Activated CD4-positive, alpha-beta T cell treated with anti-CD3 and anti-CD28 coated beads, Interleukin-2, amount 50 U/mL, for 24 hours (primary cell): ENCODE measurements at regions not wholly inside any gene's neighbourhood (a gene's known extent, or its start where the extent isn't known, plus 50 kb on each side); places are given as distances from the start of the nearest gene placed in this dataset.

ENCODE experiments used
- DNase-seq, 2 donors: peaks; one replicate each; pipeline ENCODE4 v3.0.0-alpha.2; 2020; ENCODE audit warnings: low read depth in 1 of 2, low spot score in 1 of 2

- DNase-seq, result no peak
Measured at GRCh38 chr14:101460521-101460920, 100.8 kb upstream of the DIO3 start.

GRCh38 chr14:101460986-101461750 is 100.1 kb upstream of the DIO3 start:
- no peak for DNase-seq

GRCh38 chr14:101461891-101462290 is 99.4 kb upstream of the DIO3 start:
- DNase-seq, result no peak

GRCh38 chr14:101462726-101463565 is 98.3 kb upstream of the DIO3 start:
- no peak for DNase-seq

- no peak for DNase-seq
Measured at GRCh38 chr14:101463566-101464171, 97.6 kb upstream of the DIO3 start.

- DNase-seq, result no peak
Measured at GRCh38 chr14:101464310-101464983, 96.8 kb upstream of the DIO3 start.

- DNase-seq, result no peak
Measured at GRCh38 chr14:101464984-101465794, 96.1 kb upstream of the DIO3 start.

- DNase-seq, result no peak
Measured at GRCh38 chr14:101465795-101466448, 95.4 kb upstream of the DIO3 start.

GRCh38 chr14:101466456-101467180 is 94.7 kb upstream of the DIO3 start:
- no peak for DNase-seq

GRCh38 chr14:101467181-101467926 is 93.9 kb upstream of the DIO3 start:
- DNase-seq, result no peak

GRCh38 chr14:101469382-101470247 is 91.7 kb upstream of the DIO3 start:
- DNase-seq, result no peak

- DNase-seq, result no peak
Measured at GRCh38 chr14:101470266-101470665, 91.0 kb upstream of the DIO3 start.

- no peak for DNase-seq
Measured at GRCh38 chr14:101471723-101472517, 89.4 kb upstream of the DIO3 start.

- no peak for DNase-seq
Measured at GRCh38 chr14:101472518-101472849, 88.8 kb upstream of the DIO3 start.

- DNase-seq, result no peak
Measured at GRCh38 chr14:101473045-101473729, 88.1 kb upstream of the DIO3 start.

- DNase-seq, result no peak
Measured at GRCh38 chr14:101473795-101474562, 87.3 kb upstream of the DIO3 start.
